22Rv1 (cell line): ENCODE measurements at regions not wholly inside any gene's neighbourhood (a gene's known extent, or its start where the extent isn't known, plus 50 kb on each side); places are given as distances from the start of the nearest gene placed in this dataset.

Source experiments
- ZFX ChIP-seq: fragments of 450-650 bp; IDR thresholded peaks from 2 replicates; pipeline ENCODE4 v1.6.1; 2017; ENCODE audit warnings: antibody characterized with exemption, borderline replicate concordance
- TF ChIP-seq, protein P1 (sequence below): fragments of 450-650 bp; IDR thresholded peaks from 2 replicates; pipeline ENCODE4 v1.5.1; 2017; ENCODE audit warnings: mild to moderate bottlenecking

DNA sequence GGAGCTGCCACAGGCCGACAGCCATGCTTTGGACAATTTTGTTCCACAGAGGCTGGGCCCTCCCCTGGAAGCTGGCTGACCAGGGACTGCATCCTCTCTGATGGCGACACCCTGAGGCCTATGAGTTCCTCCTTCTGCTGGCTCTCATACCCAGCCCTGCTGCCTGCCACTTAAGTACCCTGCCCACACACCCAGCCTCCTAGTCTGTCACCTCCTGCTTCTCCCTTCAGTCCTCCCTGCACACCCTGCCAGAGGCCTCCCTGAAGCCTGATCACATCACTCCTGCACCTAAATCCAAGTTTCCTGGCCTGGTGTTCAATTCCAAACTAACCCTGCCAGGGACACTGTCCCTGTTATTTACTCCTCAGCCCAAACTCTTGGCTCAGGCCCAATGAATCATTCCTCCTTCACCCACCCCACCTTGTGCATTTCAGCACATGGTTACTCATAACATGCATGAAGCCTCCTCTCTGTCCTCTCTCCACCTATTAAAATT is 136.7 kb upstream of the NECTIN1 start:
- TF ChIP-seq, protein P1, sequence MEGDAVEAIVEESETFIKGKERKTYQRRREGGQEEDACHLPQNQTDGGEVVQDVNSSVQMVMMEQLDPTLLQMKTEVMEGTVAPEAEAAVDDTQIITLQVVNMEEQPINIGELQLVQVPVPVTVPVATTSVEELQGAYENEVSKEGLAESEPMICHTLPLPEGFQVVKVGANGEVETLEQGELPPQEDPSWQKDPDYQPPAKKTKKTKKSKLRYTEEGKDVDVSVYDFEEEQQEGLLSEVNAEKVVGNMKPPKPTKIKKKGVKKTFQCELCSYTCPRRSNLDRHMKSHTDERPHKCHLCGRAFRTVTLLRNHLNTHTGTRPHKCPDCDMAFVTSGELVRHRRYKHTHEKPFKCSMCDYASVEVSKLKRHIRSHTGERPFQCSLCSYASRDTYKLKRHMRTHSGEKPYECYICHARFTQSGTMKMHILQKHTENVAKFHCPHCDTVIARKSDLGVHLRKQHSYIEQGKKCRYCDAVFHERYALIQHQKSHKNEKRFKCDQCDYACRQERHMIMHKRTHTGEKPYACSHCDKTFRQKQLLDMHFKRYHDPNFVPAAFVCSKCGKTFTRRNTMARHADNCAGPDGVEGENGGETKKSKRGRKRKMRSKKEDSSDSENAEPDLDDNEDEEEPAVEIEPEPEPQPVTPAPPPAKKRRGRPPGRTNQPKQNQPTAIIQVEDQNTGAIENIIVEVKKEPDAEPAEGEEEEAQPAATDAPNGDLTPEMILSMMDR: no peak
- no peak for TF ChIP-seq ZFX
